ENCODE measurements at regions not wholly inside any gene's neighbourhood (a gene's known extent, or its start where the extent isn't known, plus 50 kb on each side); places are given as distances from the start of the nearest gene placed in this dataset.

DNA sequence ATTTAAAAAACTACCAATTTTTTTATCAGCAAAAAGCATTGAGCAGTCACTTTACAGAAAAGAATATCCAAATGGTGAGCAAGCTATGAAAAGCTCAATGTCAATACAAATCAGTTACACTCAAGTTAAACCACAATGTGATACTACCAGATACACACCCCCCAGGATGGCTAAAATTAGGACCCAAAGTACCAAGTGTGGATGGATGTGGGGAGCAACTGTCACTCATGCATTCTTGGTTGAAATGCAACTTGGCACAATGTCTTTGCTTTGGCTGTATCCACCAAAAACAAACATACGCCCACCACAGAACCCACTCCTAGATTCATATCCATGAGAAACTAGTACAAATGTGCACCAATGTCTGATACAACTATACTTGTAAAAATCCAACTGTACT is 120.0 kb upstream of the IRX1 start:
- H3K79me2 ChIP-seq (ENCODE audit: control insufficient read depth, insufficient read depth, low read length) = no peaks in the 10 kb centered on the region
- no peaks in the 10 kb centered on the region for H4K20me1 ChIP-seq (replicated peaks; ENCODE audit: control insufficient read depth, insufficient read depth, low read length)
- FAIRE-seq = no peak
- POLR2A ChIA-PET = no interaction called here
- in situ Hi-C loops (cut with MboI) = no loop called here
- no peaks in the 10 kb centered on the region for H3K36me3 ChIP-seq (ENCODE audit: control insufficient read depth, insufficient read depth, low read length)
- H3K4me2 ChIP-seq (ENCODE audit: insufficient read depth, low read length) = no peak overlapping the region
- no peaks in the 10 kb centered on the region for H3K9me3 ChIP-seq (replicated peaks; ENCODE audit: control insufficient read depth, insufficient read depth, low read depth, low read length)
- BruUV-seq (replicated peaks) = no TSS peak
- no peaks in the 10 kb centered on the region for H3K9me1 ChIP-seq (ENCODE audit: control insufficient read depth, insufficient read depth, low read length)
- no peaks in the 10 kb centered on the region for H3K27me3 ChIP-seq (ENCODE audit: control insufficient read depth in 2 of 2, insufficient read depth in 2 of 2, low read length in 2 of 2)
- TF ChIP-seq POLR3G (IDR thresholded peaks at IDR 0.05; ENCODE audit: extremely low read depth, insufficient read length, insufficient replicate concordance) (no peak), NEUROD1 (IDR thresholded peaks at IDR 0.05; ENCODE audit: borderline replicate concordance, low read depth, low read length, partially characterized antibody) (no peak)
- TF ChIP-seq, protein P1, sequence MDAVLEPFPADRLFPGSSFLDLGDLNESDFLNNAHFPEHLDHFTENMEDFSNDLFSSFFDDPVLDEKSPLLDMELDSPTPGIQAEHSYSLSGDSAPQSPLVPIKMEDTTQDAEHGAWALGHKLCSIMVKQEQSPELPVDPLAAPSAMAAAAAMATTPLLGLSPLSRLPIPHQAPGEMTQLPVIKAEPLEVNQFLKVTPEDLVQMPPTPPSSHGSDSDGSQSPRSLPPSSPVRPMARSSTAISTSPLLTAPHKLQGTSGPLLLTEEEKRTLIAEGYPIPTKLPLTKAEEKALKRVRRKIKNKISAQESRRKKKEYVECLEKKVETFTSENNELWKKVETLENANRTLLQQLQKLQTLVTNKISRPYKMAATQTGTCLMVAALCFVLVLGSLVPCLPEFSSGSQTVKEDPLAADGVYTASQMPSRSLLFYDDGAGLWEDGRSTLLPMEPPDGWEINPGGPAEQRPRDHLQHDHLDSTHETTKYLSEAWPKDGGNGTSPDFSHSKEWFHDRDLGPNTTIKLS (IDR thresholded peaks at IDR 0.05; ENCODE audit: borderline replicate concordance, low read depth) = no peak
- no peak for DNase-seq (ENCODE audit: extremely low read depth in 1 of 4, low spot score in 3 of 4)
- H3K4me3 ChIP-seq = no peak overlapping the region
- CTCF ChIA-PET (ENCODE audit: low intra/inter-chr PET ratio) = no interaction called here
- no peak overlapping the region for H3K27ac ChIP-seq (ENCODE audit: extremely low read depth, low read depth, low read length)
- WGBS (ENCODE audit: insufficient coverage, low coverage, missing lambda C conversion rate) = 0% methylated on average over 1 of the region's 1 CpG
- no peak overlapping the region for H2AFZ ChIP-seq (ENCODE audit: low read depth, low read length)
- no peak overlapping the region for H3K9ac ChIP-seq (ENCODE audit: insufficient read depth in 1 of 2, low read depth in 2 of 2, low read length in 2 of 2)
- no peaks in the 10 kb centered on the region for H3K4me1 ChIP-seq (replicated peaks in 1 of 2; ENCODE audit: control insufficient read depth in 2 of 2, insufficient read depth in 2 of 2, low read length in 2 of 2)
- intact Hi-C loops (cut with micrococcal nuclease) = no loop called here
- no peak for ATAC-seq

- in situ Hi-C loops (cut with MboI) (no loop called here), intact Hi-C loops (cut with micrococcal nuclease) (no loop called here)
- H3K9me3 ChIP-seq (replicated peaks; ENCODE audit: control insufficient read depth, insufficient read depth, low read depth, low read length) = no peaks in the 10 kb centered on the region
- DNase-seq (ENCODE audit: extremely low read depth in 1 of 4, low spot score in 3 of 4) = no peak
- no peak overlapping the region for H2AFZ ChIP-seq (ENCODE audit: low read depth, low read length)
- WGBS (ENCODE audit: insufficient coverage, low coverage, missing lambda C conversion rate) = 0% methylated on average over 1 of the region's 1 CpG
- H3K27me3 ChIP-seq (ENCODE audit: control insufficient read depth in 2 of 2, insufficient read depth in 2 of 2, low read length in 2 of 2) = no peaks in the 10 kb centered on the region
- no peak for FAIRE-seq
- no peak for ATAC-seq
- H3K36me3 ChIP-seq (ENCODE audit: control insufficient read depth, insufficient read depth, low read length) = no peaks in the 10 kb centered on the region
- BruUV-seq (replicated peaks) = no TSS peak
- H3K9me1 ChIP-seq (ENCODE audit: control insufficient read depth, insufficient read depth, low read length) = no peaks in the 10 kb centered on the region
- no peak overlapping the region for H3K9ac ChIP-seq (ENCODE audit: insufficient read depth in 1 of 2, low read depth in 2 of 2, low read length in 2 of 2)
- H3K27ac ChIP-seq (ENCODE audit: extremely low read depth, low read depth, low read length) = no peak overlapping the region
- ChIA-PET CTCF (ENCODE audit: low intra/inter-chr PET ratio) (no interaction called here), POLR2A (interaction anchor here (0.7 kb wide), 1 partner anchor 15 kb away, joined by 3 read pairs; no protein-coding TSS in a partner anchor)
- no peak overlapping the region for H3K4me2 ChIP-seq (ENCODE audit: insufficient read depth, low read length)
- no peaks in the 10 kb centered on the region for H3K79me2 ChIP-seq (ENCODE audit: control insufficient read depth, insufficient read depth, low read length)
- no peaks in the 10 kb centered on the region for H4K20me1 ChIP-seq (replicated peaks; ENCODE audit: control insufficient read depth, insufficient read depth, low read length)
- no peak overlapping the region for H3K4me3 ChIP-seq
- H3K4me1 ChIP-seq (replicated peaks in 1 of 2; ENCODE audit: control insufficient read depth in 2 of 2, insufficient read depth in 2 of 2, low read length in 2 of 2) = no peaks in the 10 kb centered on the region
- TF ChIP-seq MAFG (tag; conservative IDR thresholded peaks at IDR 0.05) (peak; percentile 81), KDM2B (CRISPR knock-in tag; IDR thresholded peaks at IDR 0.05) (no peak), CREB3 (tag; conservative IDR thresholded peaks at IDR 0.05; ENCODE audit: low read depth) (no peak), RBFOX2 (IDR thresholded peaks at IDR 0.05; ENCODE audit: low read depth, low read length) (no peak), MAFK (IDR thresholded peaks at IDR 0.05; ENCODE audit: low read length) (peak; percentile 67; the same call in 1 of the 2 replicates), ZBTB7A (IDR thresholded peaks at IDR 0.05; ENCODE audit: borderline replicate concordance, control insufficient read depth, low read depth, low read length) (no peak), SMC3 (conservative IDR thresholded peaks at IDR 0.05; ENCODE audit: insufficient read depth, low read depth, low read length) (no peak), TGIF2 (CRISPR knock-in tag; IDR thresholded peaks at IDR 0.05) (no peak)
These were observed 129.2 kb upstream of the IRX1 start for GRCh38 chr5:3466392-3466791.
